HCT116 (cell line): ENCODE measurements at regions not wholly inside any gene's neighbourhood (a gene's known extent, or its start where the extent isn't known, plus 50 kb on each side); places are given as distances from the start of the nearest gene placed in this dataset.

Experiments used
- ATAC-seq: fragments of 200-7000 bp; cut with Tn5 transposase; 2 replicates; pipeline ENCODE4 v1.9.1; 2020; ENCODE audit warnings: mild to moderate bottlenecking, moderate library complexity
- BruUV-seq: library from RNA; stranded (reverse); fragments of 400-500 nt; replicated peaks from 2 replicates; lab custom pipeline; 2021; lab: Mats Ljungman, UMichigan
- CTCF ChIA-PET: fragments of 300-600 bp; sonication (Branson Sonifier 250); formaldehyde crosslinking; loops from one replicate; lab custom pipeline; 2021; ENCODE audit warnings: antibody characterized with exemption; lab: Charles Lee
- POLR2A ChIA-PET: fragments of 300-600, 350-600 bp; sonication (Branson Sonifier 250); formaldehyde crosslinking; loops from one replicate; lab custom pipeline; 2021; ENCODE audit warnings: antibody characterized with exemption; lab: Charles Lee
- RAD21 ChIA-PET, 2 experiments: fragments of 300-600 bp; sonication (Branson Sonifier 250); formaldehyde crosslinking; loops; one replicate each; lab custom pipeline; 2023; ENCODE audit warnings: low total read pairs in 2 of 2; ENCODE audit not compliant: uncharacterized antibody in 2 of 2, unreplicated experiment in 2 of 2, low non-redundant PET in 1 of 2; lab: Charles Lee
- DNase-seq: peaks from one replicate; pipeline ENCODE4 v3.0.0-alpha.2; 2010; ENCODE audit warnings: low read depth, low spot score
- H2AFZ ChIP-seq: fragments of 200-600 bp; shearing (Covaris generic), sonication (generic); 2 replicates; pipeline ENCODE4 v1.6.1; 2017; ENCODE audit warnings: low read depth, mixed run types, mixed read lengths, antibody characterized with exemption, low read length; ENCODE audit not compliant: poor library complexity, severe bottlenecking
- H3K27ac ChIP-seq: 2 replicates; pipeline ENCODE4 v1.5.1; 2012; ENCODE audit warnings: low read depth, low read length
- H3K27me3 ChIP-seq: fragments of 200-600 bp; sonication (generic); 2 replicates; pipeline ENCODE4 v1.6.1; 2016; ENCODE audit warnings: mixed run types, low read length, mixed read lengths; ENCODE audit not compliant: insufficient read depth
- H3K36me3 ChIP-seq, 2 experiments: fragments of 200-500 bp in 1 of 2; fragments of 200-600 bp in 1 of 2; sonication (Bioruptor generic) in 1 of 2; sonication (generic) in 1 of 2; 2 replicates each; pipeline versions ENCODE4 v1.5.1 to v1.6.1; 2014 to 2016; ENCODE audit warnings: low read length in 2 of 2, inconsistent platforms in 1 of 2, mixed read lengths in 1 of 2, mixed run types in 1 of 2; ENCODE audit not compliant: insufficient read depth in 2 of 2, control insufficient read depth in 1 of 2
- H3K4me1 ChIP-seq, 2 experiments: fragments of 200-600 bp in 1 of 2; sonication (generic) in 1 of 2; 2 replicates each; pipeline versions ENCODE4 v1.5.1 to v1.6.1; 2012 to 2017; ENCODE audit warnings: low read length in 2 of 2, inconsistent platforms in 1 of 2, mild to moderate bottlenecking in 1 of 2, mixed read lengths in 1 of 2, mixed run types in 1 of 2, moderate library complexity in 1 of 2; ENCODE audit not compliant: insufficient read depth in 2 of 2, control insufficient read depth in 1 of 2
- H3K4me2 ChIP-seq: fragments of 200-600 bp; sonication (generic); 2 replicates; pipeline ENCODE4 v1.6.1; 2017; ENCODE audit warnings: mixed run types, low read length, mixed read lengths
- H3K4me3 ChIP-seq, 2 experiments: fragments of 200-600 bp in 1 of 2; sonication (generic) in 1 of 2; replicated peaks in 1 of 2; 2 replicates each; pipeline ENCODE4 v1.5.1; 2011 to 2016; ENCODE audit warnings: low read length in 2 of 2, control low read depth in 1 of 2, low read depth in 1 of 2, mild to moderate bottlenecking in 1 of 2, mixed read lengths in 1 of 2, mixed run types in 1 of 2
- H3K79me2 ChIP-seq: fragments of 200-600 bp; sonication (generic); 2 replicates; pipeline ENCODE4 v1.6.1; 2017; ENCODE audit warnings: mild to moderate bottlenecking, mixed run types, low read length, moderate library complexity, mixed read lengths; ENCODE audit not compliant: insufficient read depth
- H3K9ac ChIP-seq: fragments of 200-600 bp; sonication (generic); 2 replicates; pipeline ENCODE4 v1.6.1; 2016; ENCODE audit warnings: low read length, mixed read lengths
- H3K9me2 ChIP-seq: fragments of 200-600 bp; sonication (generic), shearing (Covaris generic); 2 replicates; pipeline ENCODE4 v1.6.1; 2017; ENCODE audit warnings: mixed run types, mild to moderate bottlenecking, moderate library complexity; ENCODE audit not compliant: insufficient read depth
- H3K9me3 ChIP-seq, 2 experiments: fragments of 200-500 bp in 1 of 2; fragments of 200-600 bp in 1 of 2; sonication (Bioruptor generic) in 1 of 2; sonication (generic) in 1 of 2; 2 replicates each; pipeline ENCODE4 v1.6.1; 2014 to 2017; ENCODE audit warnings: low read length in 2 of 2, mixed read lengths in 2 of 2, inconsistent platforms in 1 of 2, low read depth in 1 of 2, mild to moderate bottlenecking in 1 of 2, mixed run types in 1 of 2, moderate library complexity in 1 of 2; ENCODE audit not compliant: control insufficient read depth in 1 of 2, insufficient read depth in 1 of 2
- H4K20me1 ChIP-seq: fragments of 200-600 bp; sonication (generic), shearing (Covaris generic); 2 replicates; pipeline ENCODE4 v1.6.1; 2017; ENCODE audit warnings: mixed run types, mild to moderate bottlenecking, moderate library complexity; ENCODE audit not compliant: insufficient read depth
- CBX3 ChIP-seq: IDR thresholded peaks from 2 replicates; pipeline ENCODE4 v1.6.1; 2012; ENCODE audit warnings: low read depth
- CEBPB ChIP-seq: IDR thresholded peaks from 2 replicates; pipeline ENCODE4 v1.6.1; 2012; ENCODE audit warnings: low read depth
- CTCF ChIP-seq, 3 experiments: fragments of 200-600 bp in 1 of 3; sonication (generic) in 1 of 3; IDR thresholded peaks in 2 of 3; conservative IDR thresholded peaks in 1 of 3; 2 replicates each; pipeline ENCODE4 v1.5.1; 2012 to 2017; ENCODE audit warnings: low read depth in 2 of 3, low read length in 2 of 3, antibody characterized with exemption in 1 of 3, borderline replicate concordance in 1 of 3, control low read depth in 1 of 3, mild to moderate bottlenecking in 1 of 3, mixed read lengths in 1 of 3, mixed run types in 1 of 3, moderate library complexity in 1 of 3; ENCODE audit not compliant: insufficient read depth in 1 of 3
- ELF1 ChIP-seq: IDR thresholded peaks from 2 replicates; pipeline ENCODE4 v1.6.1; 2012; ENCODE audit warnings: low read depth, borderline replicate concordance
- EZH2 ChIP-seq: fragments of 200-600 bp; sonication (generic); IDR thresholded peaks from 2 replicates; pipeline ENCODE4 v1.6.1; 2017; ENCODE audit warnings: antibody characterized with exemption, mixed run types
- FOSL1 ChIP-seq: IDR thresholded peaks from 2 replicates; pipeline ENCODE4 v1.6.1; 2012; ENCODE audit warnings: low read depth
- JUND ChIP-seq: IDR thresholded peaks from 2 replicates; pipeline ENCODE4 v1.6.1; 2012
- MAX ChIP-seq: IDR thresholded peaks from 2 replicates; pipeline ENCODE4 v1.6.1; 2012
- POLR2AphosphoS5 ChIP-seq: IDR thresholded peaks from 2 replicates; pipeline ENCODE4 v1.6.1; 2011; ENCODE audit warnings: mild to moderate bottlenecking, low read depth, low read length, moderate library complexity
- RAD21 ChIP-seq: IDR thresholded peaks from 2 replicates; pipeline ENCODE4 v1.6.1; 2012; ENCODE audit warnings: low read depth, mild to moderate bottlenecking
- REST ChIP-seq: IDR thresholded peaks from 2 replicates; pipeline ENCODE4 v1.6.1; 2012; ENCODE audit warnings: low read depth
- SIN3A ChIP-seq: IDR thresholded peaks from 2 replicates; pipeline ENCODE4 v1.6.1; 2012; ENCODE audit warnings: low read depth
- ZBTB33 ChIP-seq: IDR thresholded peaks from 2 replicates; pipeline ENCODE4 v1.6.1; 2011; ENCODE audit warnings: mild to moderate bottlenecking, low read length, moderate library complexity; ENCODE audit not compliant: insufficient replicate concordance; ENCODE audit errors: extremely low read depth
- ZNF274 ChIP-seq: fragments of 200-500 bp; sonication (Bioruptor generic); IDR thresholded peaks from 2 replicates; pipeline ENCODE4 v1.6.1; 2014; ENCODE audit warnings: mild to moderate bottlenecking, low read depth, low read length, inconsistent platforms
- intact Hi-C: fragments of 100-400 bp; cut with micrococcal nuclease; formaldehyde crosslinking; loops from 2 replicates; pipeline ENCODE4 v1.10.0; 2022

- POLR2A ChIA-PET: no interaction called here
- no peaks in the 10 kb centered on the region for H4K20me1 ChIP-seq
- H3K27ac ChIP-seq: no peak overlapping the region
- H3K79me2 ChIP-seq: no peaks in the 10 kb centered on the region
- CTCF ChIA-PET: no interaction called here
- intact Hi-C loops: no loop called here
- H3K9ac ChIP-seq: no peak overlapping the region
- TF ChIP-seq ELF1 (no peak), EZH2 (no peak), ZBTB33 (no peak), FOSL1 (no peak)
- no peak overlapping the region for H2AFZ ChIP-seq
- no peaks in the 10 kb centered on the region for H3K9me3 ChIP-seq
- no peaks in the 10 kb centered on the region for H3K36me3 ChIP-seq
- H3K4me3 ChIP-seq: no peak overlapping the region
- H3K4me2 ChIP-seq: no peak overlapping the region
- BruUV-seq: no TSS peak
- ATAC-seq: no peak
- H3K4me1 ChIP-seq: no peaks in the 10 kb centered on the region
- peaks cover 52% of the 10 kb centered on the region for H3K27me3 ChIP-seq
- no peaks in the 10 kb centered on the region for H3K9me2 ChIP-seq
- no peak for DNase-seq
- RAD21 ChIA-PET: no interaction called here
Measured at GRCh38 chr2:75410702-75411101, 150.0 kb downstream of the EVA1A start.

GRCh38 chr2:75408771-75409170 is 152.0 kb downstream of the EVA1A start:
- Histone ChIP-seq H3K9me2 (no peaks in the 10 kb centered on the region), H3K4me1 (no peaks in the 10 kb centered on the region), H3K9me3 (no peaks in the 10 kb centered on the region), H3K4me3 (no peak overlapping the region), H3K9ac (no peak overlapping the region), H3K27me3 (peaks cover 53% of the 10 kb centered on the region), H3K79me2 (no peaks in the 10 kb centered on the region), H4K20me1 (no peaks in the 10 kb centered on the region), H3K27ac (no peak overlapping the region), H3K4me2 (no peak overlapping the region), H2AFZ (no peak overlapping the region), H3K36me3 (no peaks in the 10 kb centered on the region)
- ChIA-PET POLR2A (no interaction called here), CTCF (no interaction called here), RAD21 (no interaction called here)
- ATAC-seq (no peak), DNase-seq (no peak)
- BruUV-seq: no TSS peak
- intact Hi-C loops: no loop called here
- TF ChIP-seq RAD21 (no peak), SIN3A (no peak), CTCF (IDR thresholded peaks at IDR 0.05 in 2 of 3, conservative IDR thresholded peaks at IDR 0.05 in 1 of 3; ENCODE audit: borderline replicate concordance in 1 of 3, insufficient read depth in 1 of 3, low read depth in 2 of 3, low read length in 2 of 3) (no peak), ZNF274 (no peak), POLR2AphosphoS5 (no peak), ELF1 (no peak), FOSL1 (no peak), JUND (no peak), CEBPB (no peak), MAX (no peak), REST (no peak), CBX3 (no peak)
